H9 (cell line): ENCODE measurements at regions not wholly inside any gene's neighbourhood (a gene's known extent, or its start where the extent isn't known, plus 50 kb on each side); places are given as distances from the start of the nearest gene placed in this dataset.

Source experiments
- DNase-seq: peaks from one replicate; pipeline ENCODE4 v3.0.0-alpha.2; 2017
- H2AFZ ChIP-seq: one replicate; pipeline ENCODE4 v1.6.1; 2013; ENCODE audit warnings: mild to moderate bottlenecking, low read length, control low read depth, moderate library complexity
- H2AK5ac ChIP-seq: 2 replicates; pipeline ENCODE4 v1.6.1; 2013; ENCODE audit warnings: low read length, control low read depth, mixed read lengths; ENCODE audit not compliant: insufficient read length
- H2BK120ac ChIP-seq: one replicate; pipeline ENCODE4 v1.6.1; 2013; ENCODE audit warnings: low read depth, mild to moderate bottlenecking, low read length, control low read depth, inconsistent platforms; ENCODE audit not compliant: poor library complexity, severe bottlenecking
- H2BK12ac ChIP-seq: 2 replicates; pipeline ENCODE4 v1.6.1; 2013; ENCODE audit warnings: low read length, control low read depth, mixed read lengths, low read depth; ENCODE audit not compliant: insufficient read length
- H2BK15ac ChIP-seq: 2 replicates; pipeline ENCODE4 v1.6.1; 2013; ENCODE audit warnings: low read depth, low read length, control low read depth
- H2BK20ac ChIP-seq: one replicate; pipeline ENCODE4 v1.6.1; 2013; ENCODE audit warnings: low read depth, mild to moderate bottlenecking, low read length, control low read depth, inconsistent platforms; ENCODE audit not compliant: poor library complexity, severe bottlenecking
- H2BK5ac ChIP-seq: 2 replicates; pipeline ENCODE4 v1.6.1; 2013; ENCODE audit warnings: low read length, control low read depth, mixed read lengths; ENCODE audit not compliant: insufficient read length
- H3K14ac ChIP-seq: 2 replicates; pipeline ENCODE4 v1.6.1; 2013; ENCODE audit warnings: low read length, control low read depth; ENCODE audit not compliant: insufficient read depth
- H3K18ac ChIP-seq: 2 replicates; pipeline ENCODE4 v1.6.1; 2013; ENCODE audit warnings: low read depth, mild to moderate bottlenecking, mixed read lengths, low read length, control low read depth; ENCODE audit not compliant: insufficient read length
- H3K23ac ChIP-seq: 2 replicates; pipeline ENCODE4 v1.6.1; 2013; ENCODE audit warnings: low read length, control low read depth, mixed read lengths, low read depth; ENCODE audit not compliant: insufficient read length
- H3K23me2 ChIP-seq: 2 replicates; pipeline ENCODE4 v1.6.1; 2013; ENCODE audit warnings: low read depth, mild to moderate bottlenecking, mixed read lengths, low read length, control low read depth; ENCODE audit not compliant: insufficient read length, poor library complexity, severe bottlenecking
- H3K27ac ChIP-seq: 2 replicates; pipeline ENCODE4 v1.5.1; 2013; ENCODE audit warnings: low read length, control low read depth, mixed read lengths, low read depth; ENCODE audit not compliant: insufficient read length
- H3K27me3 ChIP-seq: 2 replicates; pipeline ENCODE4 v1.6.1; 2013; ENCODE audit warnings: low read length, control low read depth, inconsistent platforms; ENCODE audit not compliant: insufficient read depth
- H3K4ac ChIP-seq: 2 replicates; pipeline ENCODE4 v1.6.1; 2013; ENCODE audit warnings: low read depth, mild to moderate bottlenecking, control low read depth, inconsistent platforms, low read length, moderate library complexity
- H3K4me1 ChIP-seq: 2 replicates; pipeline ENCODE4 v1.6.1; 2013; ENCODE audit warnings: low read length, control low read depth, inconsistent platforms; ENCODE audit not compliant: insufficient read depth
- H3K4me2 ChIP-seq: 2 replicates; pipeline ENCODE4 v1.6.1; 2013; ENCODE audit warnings: low read length, control low read depth, mixed read lengths; ENCODE audit not compliant: insufficient read length, insufficient read depth
- H3K56ac ChIP-seq: 2 replicates; pipeline ENCODE4 v1.6.1; 2013; ENCODE audit warnings: low read depth, mild to moderate bottlenecking, mixed read lengths, low read length, control low read depth; ENCODE audit not compliant: insufficient read length
- H3K79me1 ChIP-seq: 2 replicates; pipeline ENCODE4 v1.6.1; 2013; ENCODE audit warnings: low read depth, mild to moderate bottlenecking, moderate library complexity, low read length, control low read depth, inconsistent platforms; ENCODE audit not compliant: insufficient read depth, poor library complexity, severe bottlenecking
- H3K79me2 ChIP-seq: 2 replicates; pipeline ENCODE4 v1.6.1; 2013; ENCODE audit warnings: low read length, control low read depth, inconsistent platforms; ENCODE audit not compliant: insufficient read depth
- H3K9ac ChIP-seq: 2 replicates; pipeline ENCODE4 v1.6.1; 2013; ENCODE audit warnings: low read length, control low read depth, mixed read lengths; ENCODE audit not compliant: insufficient read length; ENCODE audit errors: extremely low read depth
- H3K9me3 ChIP-seq: one replicate; pipeline ENCODE4 v1.6.1; 2013; ENCODE audit warnings: low read depth, low read length, inconsistent platforms; ENCODE audit not compliant: control insufficient read depth
- H3T11ph ChIP-seq: one replicate; pipeline ENCODE4 v1.6.1; 2013; ENCODE audit warnings: mild to moderate bottlenecking, low read length, control low read depth, inconsistent platforms
- H4K20me1 ChIP-seq: one replicate; pipeline ENCODE4 v1.6.1; 2013; ENCODE audit not compliant: control insufficient read depth, insufficient read length, insufficient read depth
- H4K5ac ChIP-seq: 2 replicates; pipeline ENCODE4 v1.6.1; 2013; ENCODE audit warnings: low read depth, mild to moderate bottlenecking, mixed read lengths, low read length, control low read depth; ENCODE audit not compliant: insufficient read length
- H4K8ac ChIP-seq: replicated peaks from 2 replicates; pipeline ENCODE4 v1.6.1; 2013; ENCODE audit warnings: low read length, control low read depth, mixed read lengths, low read depth; ENCODE audit not compliant: insufficient read length
- H4K91ac ChIP-seq: 2 replicates; pipeline ENCODE4 v1.6.1; 2013; ENCODE audit warnings: low read depth, mild to moderate bottlenecking, moderate library complexity, mixed read lengths, low read length, control low read depth; ENCODE audit not compliant: insufficient read length
- H3K27ac Mint-ChIP-seq, 3 experiments: 2 replicates in 2 of 3; 3 replicates in 1 of 3; pipeline ENCODE4 v1.8.0; 2020 to 2021; ENCODE audit warnings: mixed read lengths in 3 of 3, mild to moderate bottlenecking in 1 of 3, moderate library complexity in 1 of 3
- H3K27me3 Mint-ChIP-seq: 2 replicates; pipeline ENCODE4 v1.8.0; 2021; ENCODE audit warnings: low read depth, mild to moderate bottlenecking, moderate library complexity, mixed read lengths
- H3K36me3 Mint-ChIP-seq, 3 experiments: 2 replicates in 2 of 3; 3 replicates in 1 of 3; pipeline ENCODE4 v1.8.0; 2020 to 2021; ENCODE audit warnings: low read depth in 3 of 3, mixed read lengths in 3 of 3; ENCODE audit not compliant: insufficient read depth in 1 of 3
- H3K4me1 Mint-ChIP-seq, 2 experiments: 2 replicates each; pipeline ENCODE4 v1.8.0; 2020; ENCODE audit warnings: mixed read lengths in 2 of 2
- H3K4me3 Mint-ChIP-seq, 2 experiments: 2 replicates in 1 of 2; 3 replicates in 1 of 2; pipeline ENCODE4 v1.8.0; 2020 to 2021; ENCODE audit warnings: mild to moderate bottlenecking in 2 of 2, mixed read lengths in 2 of 2, moderate library complexity in 1 of 2
- H3K9me3 Mint-ChIP-seq, 2 experiments: 2 replicates in 1 of 2; 3 replicates in 1 of 2; pipeline ENCODE4 v1.8.0; 2020; ENCODE audit warnings: mild to moderate bottlenecking in 2 of 2, mixed read lengths in 2 of 2, moderate library complexity in 1 of 2
- CTCF ChIP-seq: fragments of 200-600 bp; sonication (generic); conservative IDR thresholded peaks from 3 replicates; pipeline ENCODE4 v1.8.0; 2021; ENCODE audit warnings: antibody characterized with exemption, mild to moderate bottlenecking
- WGBS: extraction: QIAGEN DNeasy Blood & Tissue Kit; methylation state at CpG from one replicate; pipeline ENCODE4 v1.1.7; 2013; ENCODE audit warnings: missing lambda C conversion rate, low lambda C conversion rate, mixed read lengths; ENCODE audit not compliant: insufficient read length; ENCODE audit errors: extremely low coverage; 5-methylcytosine and 5-hydroxymethylcytosine counted together

DNA sequence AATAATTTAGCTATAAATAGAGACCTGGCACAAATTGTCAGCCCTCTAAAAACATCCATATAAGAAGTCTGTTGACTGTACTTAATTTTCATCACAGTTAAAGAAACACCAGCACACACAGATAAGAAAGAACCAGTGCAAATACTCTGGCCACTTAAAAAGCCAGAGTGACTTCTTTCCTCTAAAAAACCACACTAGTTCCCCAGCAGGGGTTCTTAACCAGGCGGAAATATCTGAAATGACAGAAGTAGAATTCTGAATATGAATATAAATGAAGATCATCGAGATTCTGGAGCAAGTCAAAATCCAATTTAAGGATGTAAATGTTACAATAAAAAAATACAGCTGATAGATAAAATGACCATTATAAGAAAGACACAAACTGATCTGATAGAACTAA is 870.6 kb upstream of the ADGRL4 start:
- H3K9ac ChIP-seq: no peak overlapping the region
- Mint-ChIP-seq H3K27ac (no peak overlapping the region), H3K4me1 (no peaks in the 10 kb centered on the region), H3K9me3 (peaks cover 7 to 22% of the 10 kb centered on the region in 2 experiments; a peak in 4 of 5 replicates), H3K27me3 (no peaks in the 10 kb centered on the region), H3K36me3 (peaks cover 0 to 20% (median 3%) of the 10 kb centered on the region in 3 experiments; a peak in 5 of 7 replicates), H3K4me3 (no peak overlapping the region)
- H3K18ac ChIP-seq: no peak overlapping the region
- no peak overlapping the region for H4K5ac ChIP-seq
- H3K56ac ChIP-seq: no peak overlapping the region
- H4K91ac ChIP-seq: no peak overlapping the region
- no peaks in the 10 kb centered on the region for H3K9me3 ChIP-seq
- no peaks in the 10 kb centered on the region for H3K4me1 ChIP-seq
- H4K20me1 ChIP-seq: no peaks in the 10 kb centered on the region
- no peak overlapping the region for H2BK15ac ChIP-seq
- H3K14ac ChIP-seq: no peak overlapping the region
- no peaks in the 10 kb centered on the region for H3K79me2 ChIP-seq
- no peak overlapping the region for H3T11ph ChIP-seq
- H4K8ac ChIP-seq: no peak overlapping the region
- no peaks in the 10 kb centered on the region for H3K79me1 ChIP-seq
- H2BK5ac ChIP-seq: no peak overlapping the region
- no peak overlapping the region for H3K27ac ChIP-seq
- no peak for DNase-seq
- H3K27me3 ChIP-seq: no peaks in the 10 kb centered on the region
- no peak overlapping the region for H3K4me2 ChIP-seq
- no peak overlapping the region for H2BK120ac ChIP-seq
- H2AFZ ChIP-seq: no peak overlapping the region
- TF ChIP-seq CTCF: no peak
- H2BK20ac ChIP-seq: no peak overlapping the region
- no peak overlapping the region for H3K4ac ChIP-seq
- no CpG with 5 or more reads among the region's 2 CpGs for WGBS
- H2BK12ac ChIP-seq: no peak overlapping the region
- H2AK5ac ChIP-seq: no peak overlapping the region
- no peaks in the 10 kb centered on the region for H3K23me2 ChIP-seq
- H3K23ac ChIP-seq: no peak overlapping the region
